Kidney epithelial cell (primary cell): ENCODE measurements at regions not wholly inside any gene's neighbourhood (a gene's known extent, or its start where the extent isn't known, plus 50 kb on each side); places are given as distances from the start of the nearest gene placed in this dataset.
A peak's percentile ranks its signal among the peaks of the same experiment; 100 is the strongest.

Source experiments
- DNase-seq: peaks from one replicate; pipeline ENCODE4 v3.0.0-alpha.2; 2010; ENCODE audit warnings: low read depth
- H3K27me3 ChIP-seq: 2 replicates; pipeline ENCODE4 v1.6.0; 2011; ENCODE audit warnings: low read length; ENCODE audit not compliant: control insufficient read depth, insufficient read depth
- H3K36me3 ChIP-seq: 2 replicates; pipeline ENCODE4 v1.5.1; 2011; ENCODE audit warnings: low read length; ENCODE audit not compliant: control insufficient read depth, insufficient read depth
- H3K4me3 ChIP-seq: 2 replicates; pipeline ENCODE4 v1.5.1; 2011; ENCODE audit warnings: low read depth, mild to moderate bottlenecking, control low read depth, low read length
- CTCF ChIP-seq: IDR thresholded peaks from 2 replicates; pipeline ENCODE4 v1.5.1; 2011; ENCODE audit warnings: mild to moderate bottlenecking, moderate library complexity, low read length, control low read depth, inconsistent platforms; ENCODE audit not compliant: insufficient read depth, poor library complexity, severe bottlenecking

- no peaks in the 10 kb centered on the region for H3K27me3 ChIP-seq
- H3K36me3 ChIP-seq: no peaks in the 10 kb centered on the region
- no peak for DNase-seq
- H3K4me3 ChIP-seq: no peak overlapping the region
- no peak for TF ChIP-seq CTCF
Observed at GRCh38 chr12:11998944-11999315, 71.8 kb upstream of the BCL2L14 start.

GRCh38 chr12:12003609-12004008, 67.1 kb upstream of the BCL2L14 start:
- Histone ChIP-seq H3K27me3 (no peaks in the 10 kb centered on the region), H3K36me3 (no peaks in the 10 kb centered on the region), H3K4me3 (no peak overlapping the region)
- DNase-seq: no peak
- no peak for TF ChIP-seq CTCF

- no peak for TF ChIP-seq CTCF
- Histone ChIP-seq H3K36me3 (no peaks in the 10 kb centered on the region), H3K4me3 (no peak overlapping the region), H3K27me3 (no peaks in the 10 kb centered on the region)
- no peak for DNase-seq
Observed at GRCh38 chr12:12004524-12004923, 66.2 kb upstream of the BCL2L14 start.

GRCh38 chr12:12007001-12007712, 63.6 kb upstream of the BCL2L14 start:
- no peak for DNase-seq
- TF ChIP-seq CTCF: no peak
- H3K27me3 ChIP-seq: no peaks in the 10 kb centered on the region
- H3K36me3 ChIP-seq: no peaks in the 10 kb centered on the region
- H3K4me3 ChIP-seq: no peak overlapping the region

GRCh38 chr12:12007713-12008231, 63.0 kb upstream of the BCL2L14 start:
- Histone ChIP-seq H3K4me3 (no peak overlapping the region), H3K36me3 (no peaks in the 10 kb centered on the region), H3K27me3 (no peaks in the 10 kb centered on the region)
- no peak for TF ChIP-seq CTCF
- DNase-seq: no peak

- no peak for DNase-seq
- Histone ChIP-seq H3K4me3 (no peak overlapping the region), H3K36me3 (no peaks in the 10 kb centered on the region), H3K27me3 (no peaks in the 10 kb centered on the region)
- TF ChIP-seq CTCF: peak; percentile 57
Observed at GRCh38 chr12:12008232-12008850, 62.4 kb upstream of the BCL2L14 start.
